Activated T-cell treated with anti-CD3 and anti-CD28 coated beads for 1 hour (primary cell): ENCODE measurements at regions not wholly inside any gene's neighbourhood (a gene's known extent, or its start where the extent isn't known, plus 50 kb on each side); places are given as distances from the start of the nearest gene placed in this dataset.
"Not testable (repeated sequence)": the region's sequence is repeated elsewhere in the genome, so short reads cannot be mapped to it uniquely, and the experiment has no call there.

Experiments
- DNase-seq: peaks from one replicate; pipeline ENCODE4 v3.0.0-alpha.2; 2020; ENCODE audit warnings: low read depth

DNA sequence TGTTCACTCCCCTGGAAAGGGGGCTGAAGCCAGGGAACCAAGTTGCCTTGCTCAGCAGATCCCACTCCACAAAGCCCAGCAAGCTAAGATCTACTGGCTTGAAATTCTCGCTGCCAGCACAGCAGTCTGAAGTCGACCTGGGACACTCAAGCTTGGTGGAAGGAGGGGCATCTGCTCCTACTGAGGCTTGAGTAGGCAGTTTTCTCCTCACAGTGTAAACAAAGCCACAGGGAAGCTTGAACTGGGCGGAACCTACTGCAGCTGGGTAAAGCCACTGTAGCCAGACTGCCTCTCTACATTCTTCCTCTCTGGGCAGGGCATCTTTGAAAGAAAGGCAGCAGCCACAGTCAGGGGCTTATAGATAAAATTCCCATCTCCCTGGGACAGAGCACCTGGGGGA is 495.0 kb downstream of the USP25 start:
- not testable (repeated sequence) for DNase-seq

DNA sequence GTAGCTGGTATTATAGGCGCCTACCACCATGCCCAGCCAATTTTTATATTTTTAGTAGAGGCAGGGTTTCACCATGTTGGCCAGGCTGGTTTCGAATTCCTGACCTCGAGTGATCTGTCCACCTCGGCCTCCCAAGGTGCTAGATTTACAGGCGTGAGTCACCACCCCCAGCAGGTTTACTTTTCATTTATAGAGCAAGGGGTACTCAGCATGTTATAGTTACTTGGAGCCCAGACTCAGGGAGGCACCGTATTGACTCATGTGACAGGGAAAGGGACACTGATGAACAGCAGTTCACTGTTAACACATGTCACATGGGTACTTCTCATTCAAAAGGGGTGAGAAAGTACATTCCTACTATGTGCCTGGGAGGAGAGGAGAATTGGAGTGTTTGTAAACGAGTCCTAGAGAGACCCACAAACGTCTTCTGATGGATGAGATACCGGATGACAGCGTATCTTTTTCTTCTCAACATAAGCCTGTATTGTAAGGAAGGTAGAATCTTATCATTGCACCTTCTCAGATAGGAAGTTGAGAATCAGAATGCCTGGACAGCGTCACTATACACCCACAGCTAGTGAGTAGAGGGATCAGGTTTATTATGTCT is 510.0 kb downstream of the USP25 start:
- DNase-seq = no peak

DNA sequence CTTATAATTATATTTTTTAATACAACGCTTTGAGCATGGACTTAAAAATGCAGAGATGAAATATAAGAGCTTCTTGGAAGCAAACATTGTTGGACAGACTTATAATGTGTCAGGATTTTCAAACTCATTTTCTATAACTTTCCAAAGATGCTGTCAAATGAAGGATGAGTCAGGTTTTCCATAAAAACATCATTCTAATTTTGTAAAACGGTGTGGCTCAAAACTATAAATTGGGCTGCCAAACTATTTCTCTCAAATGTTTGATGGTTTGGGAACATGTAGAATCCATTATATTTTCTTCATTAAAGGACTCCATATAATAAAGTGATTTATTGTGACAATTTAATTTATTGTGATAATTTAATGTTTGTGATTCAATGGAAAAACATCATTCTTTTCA is 511.2 kb downstream of the USP25 start:
- no peak for DNase-seq

- DNase-seq = no peak
These were observed 511.7 kb downstream of the USP25 start for GRCh38 chr21:16241479-16241963.

- no peak for DNase-seq
These were observed 513.6 kb downstream of the USP25 start for GRCh38 chr21:16243396-16243795.

DNA sequence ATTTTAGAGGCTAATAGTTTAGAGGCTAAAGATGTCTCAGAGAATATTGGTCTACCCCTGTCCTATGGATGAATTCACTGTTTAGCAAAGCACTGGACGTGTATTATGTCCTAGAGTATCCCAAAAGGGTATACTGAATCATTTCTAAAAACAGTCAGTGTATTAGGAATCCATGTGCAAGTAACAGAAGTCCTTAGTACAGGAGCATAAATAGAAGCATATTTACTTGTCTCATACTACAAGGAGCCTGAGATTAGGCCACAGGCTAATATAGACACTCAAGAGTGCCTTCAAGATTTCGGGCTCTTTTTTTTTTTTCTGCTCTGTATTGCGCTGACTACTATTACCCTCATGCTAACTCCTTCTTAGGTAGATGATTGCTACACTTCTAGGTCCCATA is 518.9 kb downstream of the USP25 start:
- no peak for DNase-seq

GRCh38 chr21:16250273-16250672 is 520.5 kb downstream of the USP25 start:
- DNase-seq = no peak

DNA sequence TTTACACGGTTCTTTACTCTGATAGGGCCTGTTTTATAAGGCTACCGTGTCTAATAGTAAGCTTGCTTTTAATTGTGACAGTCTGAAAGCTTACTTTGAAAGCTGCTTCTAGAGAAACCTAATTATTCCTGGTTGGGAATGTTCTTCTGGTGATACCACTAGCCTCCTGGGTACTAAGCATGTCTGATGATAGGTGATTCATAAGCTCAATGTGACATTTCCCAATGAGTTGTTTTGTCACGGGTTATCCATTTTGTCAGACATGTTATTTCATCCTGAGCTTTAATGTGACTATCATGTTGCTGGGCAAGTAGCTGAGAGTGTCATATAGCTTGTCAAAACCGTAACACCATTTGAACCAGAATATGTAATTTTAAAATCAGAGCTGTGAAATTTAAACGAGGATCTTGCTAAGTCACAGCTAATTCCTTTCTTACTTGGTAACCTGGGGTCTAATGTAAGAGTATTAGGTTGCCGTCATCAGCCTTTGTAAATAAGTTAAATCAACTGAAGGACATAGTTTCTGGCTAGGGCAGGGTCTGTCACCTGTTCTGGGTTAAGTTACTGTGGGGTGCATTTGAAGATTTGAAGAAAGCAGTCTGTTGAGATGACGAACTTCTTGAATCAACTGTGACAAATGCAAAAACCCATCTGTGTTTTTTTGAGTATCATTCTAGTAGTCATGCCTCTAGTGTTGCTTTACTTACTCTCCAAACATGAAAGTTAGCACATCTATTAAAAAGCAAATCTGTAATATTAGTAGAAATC is 529.2 kb downstream of the USP25 start:
- no peak for DNase-seq

- DNase-seq = no peak
These were observed 532.3 kb downstream of the USP25 start for GRCh38 chr21:16262091-16262490.

- DNase-seq = no peak
These were observed 534.5 kb downstream of the USP25 start for GRCh38 chr21:16264319-16264718.

DNA sequence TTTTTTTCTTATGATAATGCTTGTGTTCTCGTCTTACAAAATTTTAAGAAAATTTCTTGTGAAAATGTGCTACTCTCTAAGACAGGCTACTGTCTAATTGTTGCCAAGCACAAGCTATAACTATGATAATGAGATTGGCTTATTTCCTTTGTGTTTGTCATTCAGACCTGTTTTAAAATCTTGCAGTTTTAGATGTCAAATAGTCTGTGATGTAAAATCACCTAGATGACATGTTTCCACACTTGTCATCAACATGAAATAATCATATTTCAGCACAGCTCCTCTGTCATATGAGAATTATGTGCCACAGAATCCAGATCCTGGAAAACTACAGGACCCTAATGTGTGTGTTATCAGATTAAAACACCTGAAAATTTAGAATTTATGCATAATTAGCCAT is 539.7 kb downstream of the USP25 start:
- DNase-seq = no peak

GRCh38 chr21:16279731-16280581 is 550.2 kb downstream of the USP25 start:
- DNase-seq = no peak

- DNase-seq = no peak
These were observed 550.9 kb downstream of the USP25 start for GRCh38 chr21:16280686-16281091.

DNA sequence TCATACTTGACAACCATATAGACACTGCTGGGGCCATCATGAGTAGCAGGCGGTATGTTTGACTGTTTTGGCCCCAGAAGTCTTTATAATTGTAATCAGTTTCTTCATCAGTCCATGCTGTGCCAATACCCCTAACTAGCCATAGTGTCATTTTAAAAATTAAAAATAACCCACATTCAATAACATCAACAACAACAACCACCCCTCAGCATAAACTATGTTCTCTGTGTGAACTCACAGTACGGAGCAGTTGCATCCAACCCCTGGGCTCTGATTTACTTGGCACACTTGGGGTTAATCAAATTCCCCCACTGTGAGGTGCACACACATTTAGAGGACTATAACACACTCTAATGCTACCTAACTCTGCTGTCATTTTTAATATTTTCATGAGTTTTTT is 553.7 kb downstream of the USP25 start:
- DNase-seq = no peak

- DNase-seq = no peak
These were observed 555.9 kb downstream of the USP25 start for GRCh38 chr21:16285605-16286126.

DNA sequence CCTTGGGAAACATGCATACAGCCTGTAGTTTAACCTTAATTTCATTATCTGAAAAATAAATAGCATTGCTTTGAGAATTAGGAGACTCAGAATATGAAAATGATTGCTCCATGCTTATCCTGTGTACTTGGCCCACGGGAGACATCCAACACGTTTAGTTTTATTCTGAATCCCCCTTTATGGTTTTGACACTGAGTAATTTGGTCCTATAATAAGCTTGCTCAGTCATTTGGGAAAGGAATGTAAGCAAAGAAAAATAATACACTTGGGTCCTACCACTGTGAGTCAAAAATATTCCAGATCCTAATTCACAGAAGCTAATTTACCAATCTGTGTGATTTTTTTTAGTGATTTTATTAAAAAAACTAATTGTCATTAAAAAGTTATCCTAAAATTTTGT is 557.3 kb downstream of the USP25 start:
- no peak for DNase-seq

DNA sequence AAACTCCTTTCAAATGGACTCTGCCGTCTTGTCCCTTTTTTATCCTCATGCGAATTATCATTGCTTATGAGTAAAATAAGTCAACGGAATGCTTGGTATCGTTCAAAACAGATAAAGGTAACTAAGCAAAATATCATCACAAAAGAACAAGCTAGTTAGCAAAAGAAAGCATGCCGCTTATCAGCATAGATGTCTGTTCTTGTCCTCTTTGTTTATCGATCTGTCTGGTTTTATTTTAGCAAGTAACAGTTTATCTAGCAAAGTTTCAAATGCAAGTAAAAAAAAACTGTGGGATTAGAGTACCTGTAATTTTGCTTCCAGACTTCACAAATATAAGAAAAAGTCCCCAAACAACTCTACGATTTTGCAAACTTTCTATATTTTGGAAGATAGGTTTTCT is 561.5 kb downstream of the USP25 start:
- no peak for DNase-seq

- no peak for DNase-seq
These were observed 564.3 kb downstream of the USP25 start for GRCh38 chr21:16294128-16294527.

GRCh38 chr21:16302851-16303282 is 573.1 kb downstream of the USP25 start:
- DNase-seq = no peak

DNA sequence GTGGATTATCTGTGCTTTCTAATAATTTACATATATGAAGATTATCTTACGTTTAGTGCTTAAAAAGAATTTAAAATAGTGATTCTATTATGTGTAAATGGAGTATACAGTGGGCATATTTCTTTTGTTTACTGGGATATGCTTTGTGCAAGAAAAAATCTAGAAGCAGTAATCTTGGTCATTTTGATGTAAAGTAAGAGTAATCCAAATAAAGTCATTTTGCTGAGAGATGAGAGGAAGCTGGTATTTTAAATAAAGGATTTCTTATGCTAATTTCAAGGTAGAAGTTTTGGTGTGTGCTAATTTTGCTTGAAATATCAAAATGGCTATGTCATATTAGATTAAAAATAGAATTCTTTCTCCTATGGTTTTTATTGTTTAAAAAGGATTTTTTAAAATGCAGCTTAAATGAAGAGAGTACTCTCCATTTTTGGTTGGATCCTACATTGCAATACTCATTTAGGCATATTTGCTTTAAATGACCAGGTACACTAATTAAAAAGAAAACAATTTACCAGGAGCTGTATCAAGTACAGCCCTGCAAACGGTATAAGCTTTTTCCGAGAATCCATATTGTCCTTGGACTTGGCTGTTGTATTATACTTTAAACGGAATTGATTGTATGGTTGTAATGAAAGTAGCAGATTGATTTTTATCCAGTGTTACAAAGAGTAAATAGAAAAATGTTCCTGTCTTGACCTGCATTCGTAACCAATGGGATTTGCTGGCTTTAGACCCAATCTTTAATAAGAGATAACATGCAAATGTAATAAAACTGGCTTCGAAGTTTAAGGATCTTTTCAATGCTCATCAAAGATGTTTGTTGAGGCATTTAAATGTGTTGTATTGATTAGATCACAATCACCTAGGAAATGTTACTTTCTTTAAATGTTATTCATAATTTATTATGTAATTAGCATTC is 574.7 kb downstream of the USP25 start:
- DNase-seq = no peak

DNA sequence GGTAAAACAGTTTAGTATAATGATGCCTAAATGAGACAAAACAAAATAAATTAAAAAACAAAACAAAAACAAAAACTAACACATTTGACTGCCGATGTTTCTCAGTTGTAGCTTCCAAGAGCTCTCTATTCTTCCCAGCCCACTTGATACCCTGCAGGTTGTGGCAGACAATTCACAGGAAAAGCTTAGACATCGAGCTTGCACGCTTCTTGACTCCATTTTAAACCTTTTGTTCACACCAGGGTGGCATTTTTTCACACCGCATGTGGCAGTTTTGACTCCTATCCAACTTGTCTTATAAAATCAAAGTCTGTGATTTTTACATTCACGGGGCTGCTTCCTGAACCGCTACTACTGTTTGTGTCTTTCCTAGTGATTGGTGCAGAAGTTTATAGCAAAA is 575.9 kb downstream of the USP25 start:
- DNase-seq = no peak
